ENCODE measurements at regions not wholly inside any gene's neighbourhood (a gene's known extent, or its start where the extent isn't known, plus 50 kb on each side); places are given as distances from the start of the nearest gene placed in this dataset.

DNA sequence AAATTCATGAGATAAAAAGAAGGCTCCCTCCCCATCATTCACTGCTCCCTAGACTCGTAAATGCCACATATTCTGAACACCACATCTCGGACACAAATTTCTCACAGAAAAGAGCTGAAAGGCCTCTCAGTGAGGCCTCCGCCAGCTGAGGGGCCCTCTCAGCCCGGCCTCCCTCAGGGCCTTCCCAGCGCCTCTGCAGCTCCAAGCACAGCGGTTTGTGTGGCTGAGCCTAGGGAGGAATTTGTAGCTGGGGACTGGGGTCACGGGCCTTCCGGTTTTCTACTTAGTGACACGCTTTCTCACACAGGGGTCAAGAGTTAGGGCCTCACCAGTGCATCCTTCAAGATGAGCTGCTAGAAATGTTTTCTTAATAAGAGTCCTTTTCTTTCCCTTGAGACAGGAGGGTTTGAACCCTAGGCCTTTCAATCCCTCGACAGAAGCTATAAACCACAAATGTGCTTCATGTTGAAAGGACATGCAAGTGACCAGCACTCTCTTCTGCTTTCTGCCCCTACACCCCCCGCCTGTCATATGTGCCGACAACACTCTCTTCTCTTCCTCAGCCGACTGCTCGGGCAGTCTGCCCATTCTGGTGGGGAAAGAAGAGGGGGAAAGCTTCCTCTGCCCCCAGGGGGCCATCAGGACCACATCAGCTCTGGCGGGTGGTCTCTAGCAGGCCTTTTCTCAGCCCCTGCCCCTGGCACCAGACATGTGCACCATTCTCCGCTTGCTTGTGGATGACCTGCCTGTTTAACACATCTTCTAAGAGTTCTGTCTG lies 104.9 kb downstream of the CHIC2 start:
- no peaks in the 10 kb centered on the region for H3K9me3 ChIP-seq
- H3K4me3 ChIP-seq (replicated peaks in 1 of 3) = no peak overlapping the region
- WGBS, 2 donors = 83 to 89% methylated on average over 16 of the region's 16 CpGs
- no peak for DNase-seq
- no peaks in the 10 kb centered on the region for H3K4me1 ChIP-seq
- TF ChIP-seq POLR2A (IDR thresholded peaks at IDR 0.05) = no peak
- TF ChIP-seq, protein P1, sequence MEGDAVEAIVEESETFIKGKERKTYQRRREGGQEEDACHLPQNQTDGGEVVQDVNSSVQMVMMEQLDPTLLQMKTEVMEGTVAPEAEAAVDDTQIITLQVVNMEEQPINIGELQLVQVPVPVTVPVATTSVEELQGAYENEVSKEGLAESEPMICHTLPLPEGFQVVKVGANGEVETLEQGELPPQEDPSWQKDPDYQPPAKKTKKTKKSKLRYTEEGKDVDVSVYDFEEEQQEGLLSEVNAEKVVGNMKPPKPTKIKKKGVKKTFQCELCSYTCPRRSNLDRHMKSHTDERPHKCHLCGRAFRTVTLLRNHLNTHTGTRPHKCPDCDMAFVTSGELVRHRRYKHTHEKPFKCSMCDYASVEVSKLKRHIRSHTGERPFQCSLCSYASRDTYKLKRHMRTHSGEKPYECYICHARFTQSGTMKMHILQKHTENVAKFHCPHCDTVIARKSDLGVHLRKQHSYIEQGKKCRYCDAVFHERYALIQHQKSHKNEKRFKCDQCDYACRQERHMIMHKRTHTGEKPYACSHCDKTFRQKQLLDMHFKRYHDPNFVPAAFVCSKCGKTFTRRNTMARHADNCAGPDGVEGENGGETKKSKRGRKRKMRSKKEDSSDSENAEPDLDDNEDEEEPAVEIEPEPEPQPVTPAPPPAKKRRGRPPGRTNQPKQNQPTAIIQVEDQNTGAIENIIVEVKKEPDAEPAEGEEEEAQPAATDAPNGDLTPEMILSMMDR (IDR thresholded peaks at IDR 0.05) = no peak
- no peaks in the 10 kb centered on the region for H3K36me3 ChIP-seq
- no peak overlapping the region for H3K27ac ChIP-seq
- intact Hi-C loops (cut with DNase I) = no loop called here
- H3K27me3 ChIP-seq = no peaks in the 10 kb centered on the region

DNA sequence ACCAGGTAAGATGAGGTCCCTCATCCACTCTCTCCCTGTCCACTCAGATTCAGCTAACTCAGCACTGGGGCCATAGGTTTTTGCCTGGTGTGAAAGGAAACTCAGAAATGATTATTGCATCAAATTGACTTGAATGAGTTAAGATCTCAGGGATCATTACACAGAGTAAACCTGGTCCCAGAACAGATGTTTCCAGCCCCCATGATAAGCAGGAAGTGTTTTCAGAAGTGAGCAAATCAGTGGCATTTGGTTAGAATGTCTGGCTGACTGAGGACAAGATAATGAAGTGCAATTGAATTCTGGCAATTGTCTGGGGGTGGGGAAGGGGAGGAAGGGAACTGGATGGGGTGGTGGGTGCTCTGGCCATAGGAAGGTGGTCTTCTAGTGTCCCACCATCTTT lies 108.0 kb downstream of the CHIC2 start:
- Histone ChIP-seq H3K4me1 (no peaks in the 10 kb centered on the region), H3K36me3 (no peaks in the 10 kb centered on the region), H3K9me3 (no peaks in the 10 kb centered on the region), H3K4me3 (replicated peaks in 1 of 3) (no peak overlapping the region), H3K27me3 (no peaks in the 10 kb centered on the region), H3K27ac (no peak overlapping the region)
- TF ChIP-seq, protein P1 (IDR thresholded peaks at IDR 0.05) = no peak
- TF ChIP-seq POLR2A (IDR thresholded peaks at IDR 0.05) = no peak
- DNase-seq = no peak
- intact Hi-C loops (cut with DNase I) = no loop called here

DNA sequence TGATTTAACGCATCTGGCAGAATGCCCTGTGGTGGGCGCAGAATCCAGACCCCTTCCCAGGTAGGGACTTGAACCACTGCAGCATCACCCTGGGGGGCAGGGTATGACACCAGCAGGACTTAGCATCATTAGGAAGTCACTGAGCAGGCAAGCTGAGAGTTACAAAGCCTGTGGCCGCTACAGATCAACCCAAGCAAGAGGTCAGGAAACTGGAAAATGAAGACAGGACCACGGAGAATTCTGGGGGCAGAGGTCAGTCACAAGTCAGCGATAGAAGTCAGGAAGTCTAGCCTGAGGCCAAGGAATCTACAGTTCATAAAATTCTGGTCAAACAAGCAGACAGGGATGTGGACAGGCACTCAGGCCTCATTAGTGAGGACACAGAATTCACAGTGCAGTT lies 108.4 kb downstream of the CHIC2 start:
- Histone ChIP-seq H3K4me1 (no peaks in the 10 kb centered on the region), H3K27ac (no peak overlapping the region), H3K9me3 (no peaks in the 10 kb centered on the region), H3K36me3 (no peaks in the 10 kb centered on the region), H3K4me3 (replicated peaks in 1 of 3) (no peak overlapping the region), H3K27me3 (no peaks in the 10 kb centered on the region)
- TF ChIP-seq, protein P1 (IDR thresholded peaks at IDR 0.05) = no peak
- TF ChIP-seq POLR2A (IDR thresholded peaks at IDR 0.05) = no peak
- intact Hi-C loops (cut with DNase I) = no loop called here
- 69 to 74% methylated on average over 5 of the region's 5 CpGs for WGBS, 2 donors
- DNase-seq = no peak

DNA sequence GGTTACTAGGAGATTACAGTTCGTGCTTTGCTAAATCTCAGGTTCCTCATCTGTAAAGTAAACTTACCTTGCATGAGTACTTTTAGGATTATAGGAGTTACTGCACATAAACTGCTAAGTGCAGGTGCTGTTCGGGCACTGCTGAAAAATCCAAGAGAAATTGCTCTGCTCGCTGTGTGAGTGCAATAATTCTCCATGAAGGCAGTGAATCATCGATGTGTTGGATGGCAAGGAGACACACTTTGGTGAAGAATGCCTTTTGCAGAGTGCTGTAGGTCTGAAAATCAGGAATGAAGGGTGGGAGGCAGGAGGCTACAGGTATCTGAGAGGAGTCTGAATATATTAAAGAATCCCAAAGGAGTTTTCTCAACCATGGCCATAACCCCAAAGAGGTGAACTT lies 113.0 kb downstream of the CHIC2 start:
- WGBS, 2 donors = 73 to 76% methylated on average over 4 of the region's 4 CpGs
- Histone ChIP-seq H3K27me3 (no peaks in the 10 kb centered on the region), H3K4me1 (no peaks in the 10 kb centered on the region), H3K9me3 (no peaks in the 10 kb centered on the region), H3K27ac (no peak overlapping the region), H3K4me3 (replicated peaks in 1 of 3) (no peak overlapping the region), H3K36me3 (no peaks in the 10 kb centered on the region)
- DNase-seq = no peak
- TF ChIP-seq POLR2A (IDR thresholded peaks at IDR 0.05) = no peak
- TF ChIP-seq, protein P1 (IDR thresholded peaks at IDR 0.05) = no peak
- intact Hi-C loops (cut with DNase I) = no loop called here

DNA sequence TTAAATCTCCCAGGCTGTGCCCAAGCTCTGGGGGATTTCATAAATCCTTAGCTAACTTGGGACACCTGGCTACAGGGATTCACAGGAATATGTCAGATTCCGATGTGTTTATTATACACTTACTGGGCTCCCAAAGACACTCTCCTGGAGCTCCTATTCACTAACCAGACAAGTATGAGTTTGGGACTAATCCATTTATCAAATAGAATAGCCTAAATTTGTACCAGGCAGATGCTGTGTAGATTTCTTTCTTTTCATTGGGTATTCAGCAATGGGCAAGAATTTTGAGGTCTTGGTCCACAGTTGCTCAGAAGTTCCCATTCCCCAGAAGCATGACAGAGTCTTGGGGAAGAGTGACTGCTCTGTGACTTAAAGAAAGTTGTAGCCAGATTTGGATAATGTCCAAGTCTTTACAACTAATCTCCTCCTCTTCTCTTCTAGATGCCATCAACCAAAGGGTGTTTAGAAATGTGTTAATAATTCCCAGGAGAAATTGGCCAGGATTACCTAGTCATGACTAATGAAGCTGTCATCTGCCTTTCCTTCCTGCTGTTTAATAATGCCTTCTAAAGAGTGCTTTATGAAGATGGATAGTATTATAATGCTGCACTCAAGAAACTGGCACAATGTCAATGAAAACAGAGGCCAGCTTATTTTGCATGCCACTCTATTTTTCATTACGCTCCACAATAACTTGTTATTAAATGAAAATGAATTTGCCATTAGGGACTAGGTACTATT lies 120.9 kb downstream of the CHIC2 start:
- H3K9me3 ChIP-seq = no peaks in the 10 kb centered on the region
- H3K4me3 ChIP-seq (replicated peaks in 1 of 3) = no peak overlapping the region
- intact Hi-C loops (cut with DNase I) = no loop called here
- 81 to 83% methylated on average over 2 of the region's 2 CpGs for WGBS, 2 donors
- TF ChIP-seq POLR2A (IDR thresholded peaks at IDR 0.05) = no peak
- TF ChIP-seq, protein P1 (IDR thresholded peaks at IDR 0.05) = no peak
- no peaks in the 10 kb centered on the region for H3K27me3 ChIP-seq
- H3K27ac ChIP-seq = no peak overlapping the region
- no peaks in the 10 kb centered on the region for H3K36me3 ChIP-seq
- no peaks in the 10 kb centered on the region for H3K4me1 ChIP-seq
- DNase-seq = no peak
